Fibroblast of the aortic adventitia (primary cell): ENCODE measurements at regions not wholly inside any gene's neighbourhood (a gene's known extent, or its start where the extent isn't known, plus 50 kb on each side); places are given as distances from the start of the nearest gene placed in this dataset.

ENCODE experiments used
- DNase-seq: peaks from one replicate; pipeline ENCODE4 v3.0.0-alpha.2; 2010; ENCODE audit warnings: low read depth
- H3K4me3 ChIP-seq: 2 replicates; pipeline ENCODE4 v1.5.1; 2011; ENCODE audit warnings: low read depth, mild to moderate bottlenecking, control low read depth, low read length, moderate library complexity
- CTCF ChIP-seq: IDR thresholded peaks from 2 replicates; pipeline ENCODE4 v1.5.1; 2011; ENCODE audit warnings: mild to moderate bottlenecking, low read length, control low read depth, inconsistent platforms; ENCODE audit not compliant: insufficient read depth

- no peak for TF ChIP-seq CTCF
- no peak overlapping the region for H3K4me3 ChIP-seq
- peak; percentile 52 for DNase-seq
Observed at GRCh38 chr9:86749161-86749893, 198.0 kb downstream of the GAS1 start.

GRCh38 chr9:86747711-86748110, 199.6 kb downstream of the GAS1 start:
- no peak overlapping the region for H3K4me3 ChIP-seq
- no peak for DNase-seq
- TF ChIP-seq CTCF, result no peak

- peak; percentile 81 for DNase-seq
- H3K4me3 ChIP-seq, result no peak overlapping the region
- no peak for TF ChIP-seq CTCF
Observed at GRCh38 chr9:86741311-86742208, 205.7 kb downstream of the GAS1 start.

GRCh38 chr9:86735772-86736458, 211.4 kb downstream of the GAS1 start:
- peak; percentile 33 for DNase-seq
- TF ChIP-seq CTCF, result no peak
- H3K4me3 ChIP-seq, result no peak overlapping the region

GRCh38 chr9:86734771-86735170, 212.5 kb downstream of the GAS1 start:
- DNase-seq, result peak; percentile 97
- TF ChIP-seq CTCF, result no peak

GRCh38 chr9:86733929-86734328, 213.4 kb downstream of the GAS1 start:
- H3K4me3 ChIP-seq, result no peak overlapping the region
- DNase-seq, result peak; percentile 89
- no peak for TF ChIP-seq CTCF

More at GRCh38 chr9:86734771-86735170, 212.5 kb downstream of the GAS1 start:
- no peak overlapping the region for H3K4me3 ChIP-seq
